ENCODE measurements at regions not wholly inside any gene's neighbourhood (a gene's known extent, or its start where the extent isn't known, plus 50 kb on each side); places are given as distances from the start of the nearest gene placed in this dataset.

- intact Hi-C loops (cut with DNase I, micrococcal nuclease): no loop called here
- no peaks in the 10 kb centered on the region for H3K9me3 ChIP-seq
- no peaks in the 10 kb centered on the region for H3K36me3 ChIP-seq (ENCODE audit: low read depth)
- no peak for ATAC-seq
- H3K4me1 ChIP-seq (ENCODE audit: low read depth): no peaks in the 10 kb centered on the region
- DNase-seq: no peak
- no peak for TF ChIP-seq CTCF (IDR thresholded peaks at IDR 0.05)
- H3K4me3 ChIP-seq: no peak overlapping the region
These were observed 135.5 kb upstream of the PKDCC start for GRCh38 chr2:41912337-41912736.

DNA sequence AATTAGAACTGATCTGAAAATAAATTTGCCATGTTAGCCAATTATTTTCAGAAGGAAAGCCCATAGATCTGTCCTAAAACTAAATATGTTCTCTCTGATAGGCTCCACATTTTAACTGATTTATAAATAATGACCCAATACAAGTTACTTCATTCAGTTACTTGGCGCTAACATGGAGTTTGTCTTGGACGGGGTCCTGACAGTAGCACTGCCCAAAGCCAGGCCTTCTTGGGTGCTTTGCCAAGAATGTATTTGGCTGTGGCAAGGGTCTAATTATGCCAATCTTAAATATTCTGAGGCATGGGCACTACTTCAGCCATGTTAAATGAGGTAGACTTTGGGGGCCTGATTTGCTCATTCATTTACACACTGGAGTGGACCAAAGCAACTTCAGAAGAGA lies 135.0 kb upstream of the PKDCC start:
- no peaks in the 10 kb centered on the region for H3K9me3 ChIP-seq
- no peak overlapping the region for H3K4me3 ChIP-seq
- TF ChIP-seq CTCF (IDR thresholded peaks at IDR 0.05): no peak
- intact Hi-C loops (cut with DNase I, micrococcal nuclease): no loop called here
- DNase-seq (no peak), ATAC-seq (no peak)
- H3K36me3 ChIP-seq (ENCODE audit: low read depth): no peaks in the 10 kb centered on the region
- H3K4me1 ChIP-seq (ENCODE audit: low read depth): no peaks in the 10 kb centered on the region

GRCh38 chr2:41913311-41913710 lies 134.5 kb upstream of the PKDCC start:
- intact Hi-C loops (cut with DNase I, micrococcal nuclease): no loop called here
- TF ChIP-seq CTCF (IDR thresholded peaks at IDR 0.05): no peak
- no peaks in the 10 kb centered on the region for H3K9me3 ChIP-seq
- ATAC-seq (no peak), DNase-seq (no peak)
- no peaks in the 10 kb centered on the region for H3K36me3 ChIP-seq (ENCODE audit: low read depth)
- H3K4me1 ChIP-seq (ENCODE audit: low read depth): no peaks in the 10 kb centered on the region
- no peak overlapping the region for H3K4me3 ChIP-seq

DNA sequence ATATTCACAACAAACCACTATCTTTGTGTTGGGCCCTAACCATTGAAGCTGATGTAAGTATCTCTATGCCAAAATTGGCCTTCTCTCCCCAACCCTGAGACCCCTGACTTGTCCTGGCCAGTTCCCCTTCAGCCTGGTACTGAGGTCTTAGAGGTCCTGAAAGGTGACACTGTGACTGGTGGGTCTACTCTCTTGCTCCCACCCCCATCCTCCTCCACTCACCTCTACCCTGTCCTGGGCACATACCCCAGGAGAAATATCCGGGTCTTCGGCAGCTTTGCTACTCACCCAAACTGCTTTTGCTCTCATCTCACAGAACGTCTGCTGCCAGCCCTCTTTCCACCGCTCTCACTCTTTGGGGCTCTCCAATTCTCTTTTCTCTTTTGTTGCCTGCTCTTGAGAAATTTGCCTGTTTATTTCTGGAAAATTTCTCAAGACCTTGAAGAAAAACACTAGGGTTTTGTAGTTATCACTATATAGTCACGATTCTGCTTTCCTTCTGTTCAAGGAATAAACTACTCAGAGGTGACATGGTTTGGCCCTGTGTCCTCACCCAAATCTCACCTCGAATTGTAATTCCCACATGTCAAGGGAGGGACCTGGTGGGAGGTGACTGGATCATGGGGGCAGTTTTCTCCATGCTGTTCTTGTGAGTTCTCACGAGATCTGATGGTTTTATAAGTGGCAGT lies 133.8 kb upstream of the PKDCC start:
- intact Hi-C loops (cut with DNase I, micrococcal nuclease): no loop called here
- TF ChIP-seq CTCF (IDR thresholded peaks at IDR 0.05): no peak
- no peak for ATAC-seq
- H3K36me3 ChIP-seq (ENCODE audit: low read depth): no peaks in the 10 kb centered on the region
- no peak overlapping the region for H3K4me3 ChIP-seq
- DNase-seq: no peak
- no peaks in the 10 kb centered on the region for H3K4me1 ChIP-seq (ENCODE audit: low read depth)
- no peaks in the 10 kb centered on the region for H3K9me3 ChIP-seq

GRCh38 chr2:41914936-41915335 lies 132.9 kb upstream of the PKDCC start:
- DNase-seq (no peak), ATAC-seq (no peak)
- no peaks in the 10 kb centered on the region for H3K4me1 ChIP-seq (ENCODE audit: low read depth)
- no peaks in the 10 kb centered on the region for H3K36me3 ChIP-seq (ENCODE audit: low read depth)
- TF ChIP-seq CTCF (IDR thresholded peaks at IDR 0.05): no peak
- H3K9me3 ChIP-seq: no peaks in the 10 kb centered on the region
- no peak overlapping the region for H3K4me3 ChIP-seq
- intact Hi-C loops (cut with DNase I, micrococcal nuclease): no loop called here

GRCh38 chr2:41916177-41916576 lies 131.6 kb upstream of the PKDCC start:
- intact Hi-C loops (cut with DNase I, micrococcal nuclease): no loop called here
- DNase-seq: no peak
- Histone ChIP-seq H3K4me1 (ENCODE audit: low read depth) (no peaks in the 10 kb centered on the region), H3K9me3 (no peaks in the 10 kb centered on the region), H3K4me3 (no peak overlapping the region), H3K36me3 (ENCODE audit: low read depth) (no peaks in the 10 kb centered on the region)
- TF ChIP-seq CTCF (IDR thresholded peaks at IDR 0.05): no peak
- no peak for ATAC-seq
